Endothelial cell of umbilical vein (primary cell): ENCODE measurements at regions not wholly inside any gene's neighbourhood (a gene's known extent, or its start where the extent isn't known, plus 50 kb on each side); places are given as distances from the start of the nearest gene placed in this dataset.

Source experiments
- BruUV-seq: library from RNA; stranded (reverse); fragments of 400-500 nt; replicated peaks from 2 replicates; lab custom pipeline; 2021; lab: Mats Ljungman, UMichigan
- CTCF ChIA-PET: fragments of 300-600, 350-600 bp; sonication (Branson Sonifier 250); formaldehyde crosslinking; loops from one replicate; lab custom pipeline; 2021; ENCODE audit warnings: antibody characterized with exemption, inconsistent platforms; lab: Charles Lee
- POLR2A ChIA-PET: fragments of 300-600, 350-600 bp; sonication (Branson Sonifier 250); formaldehyde crosslinking; loops from one replicate; lab custom pipeline; 2021; ENCODE audit warnings: antibody characterized with exemption, inconsistent platforms; lab: Charles Lee
- DNase-seq: peaks from one replicate; pipeline ENCODE4 v3.0.0-alpha.2; 2011; ENCODE audit warnings: low read depth, low spot score
- FAIRE-seq: peaks from 2 replicates; lab custom pipeline; 2011; peaks lifted over from hg19 to GRCh38; lab: Jason Lieb, UNC
- H2AFZ ChIP-seq: 2 replicates; pipeline ENCODE4 v1.6.0; 2012; ENCODE audit warnings: low read depth, low read length, control low read depth, inconsistent platforms
- H3K27ac ChIP-seq: 2 replicates; pipeline ENCODE4 v1.5.1; 2011; ENCODE audit warnings: low read depth, mild to moderate bottlenecking, control low read depth, low read length, moderate library complexity; ENCODE audit not compliant: insufficient read depth
- H3K27me3 ChIP-seq, 2 experiments: 2 replicates each; pipeline versions ENCODE4 v1.6.0 to v1.6.1; 2011; ENCODE audit warnings: low read length in 2 of 2, mixed read lengths in 1 of 2; ENCODE audit not compliant: control insufficient read depth in 2 of 2, insufficient read depth in 2 of 2
- H3K36me3 ChIP-seq, 2 experiments: 2 replicates in 1 of 2; 3 replicates in 1 of 2; pipeline ENCODE4 v1.5.1; 2011; ENCODE audit warnings: low read length in 2 of 2, mild to moderate bottlenecking in 1 of 2, moderate library complexity in 1 of 2; ENCODE audit not compliant: control insufficient read depth in 2 of 2, insufficient read depth in 2 of 2; ENCODE audit errors: extremely low read depth in 1 of 2
- H3K4me1 ChIP-seq: 3 replicates; pipeline ENCODE4 v1.5.1; 2011; ENCODE audit warnings: mild to moderate bottlenecking, low read length; ENCODE audit not compliant: control insufficient read depth, insufficient read depth; ENCODE audit errors: extremely low read depth
- H3K4me2 ChIP-seq: 2 replicates; pipeline ENCODE4 v1.6.1; 2011; ENCODE audit warnings: low read length, control low read depth, mixed read lengths; ENCODE audit not compliant: insufficient read depth
- H3K4me3 ChIP-seq, 3 experiments: fragments of 200-600 bp in 1 of 3; sonication (generic), shearing (Covaris generic) in 1 of 3; replicated peaks in 1 of 3; 2 replicates each; pipeline ENCODE4 v1.5.1; 2011 to 2016; ENCODE audit warnings: control low read depth in 3 of 3, low read length in 3 of 3, mild to moderate bottlenecking in 2 of 3, inconsistent platforms in 1 of 3, low read depth in 1 of 3, moderate library complexity in 1 of 3; ENCODE audit not compliant: insufficient read depth in 1 of 3
- H3K79me2 ChIP-seq: 2 replicates; pipeline ENCODE4 v1.6.0; 2012; ENCODE audit warnings: low read length, inconsistent platforms; ENCODE audit not compliant: control insufficient read depth, insufficient read depth
- H3K9ac ChIP-seq: replicated peaks from 2 replicates; pipeline ENCODE3; 2011; ENCODE audit warnings: low read length, control low read depth; ENCODE audit not compliant: insufficient read depth; ENCODE audit errors: extremely low read depth
- H3K9me1 ChIP-seq: replicated peaks from 3 replicates; pipeline ENCODE4 v1.6.0; 2011; ENCODE audit warnings: mild to moderate bottlenecking, low read length; ENCODE audit not compliant: control insufficient read depth, insufficient read depth; ENCODE audit errors: extremely low read depth
- H3K9me3 ChIP-seq: replicated peaks from 2 replicates; pipeline ENCODE4 v1.5.1; 2012; ENCODE audit warnings: low read length, inconsistent platforms; ENCODE audit not compliant: control insufficient read depth, insufficient read depth
- H4K20me1 ChIP-seq: replicated peaks from 2 replicates; pipeline ENCODE3; 2011; ENCODE audit warnings: mild to moderate bottlenecking, low read length; ENCODE audit not compliant: control insufficient read depth, insufficient read depth; ENCODE audit errors: extremely low read depth
- EZH2 ChIP-seq: IDR thresholded peaks from 2 replicates; pipeline ENCODE4 v1.6.1; 2012; ENCODE audit warnings: borderline replicate concordance, low read depth, mild to moderate bottlenecking, moderate library complexity, low read length, inconsistent platforms; ENCODE audit not compliant: severe bottlenecking
- FOS ChIP-seq: IDR thresholded peaks from 2 replicates; pipeline ENCODE4 v1.6.1; 2011; ENCODE audit warnings: mild to moderate bottlenecking, low read length, moderate library complexity, borderline replicate concordance; ENCODE audit not compliant: insufficient read depth
- GATA2 ChIP-seq: IDR thresholded peaks from 2 replicates; pipeline ENCODE4 v1.7.0; 2011; ENCODE audit warnings: low read depth, mild to moderate bottlenecking, moderate library complexity, mixed read lengths, low read length; ENCODE audit not compliant: insufficient read length, insufficient read depth
- JUN ChIP-seq: IDR thresholded peaks from 2 replicates; pipeline ENCODE4 v1.6.1; 2011; ENCODE audit warnings: borderline replicate concordance, low read depth; ENCODE audit not compliant: insufficient read length, insufficient read depth
- MYC ChIP-seq: IDR thresholded peaks from one replicate; pipeline ENCODE4 v1.6.1; 2011; ENCODE audit warnings: mild to moderate bottlenecking, low read depth, low read length
- POLR2A ChIP-seq: IDR thresholded peaks from 2 replicates; pipeline ENCODE4 v1.6.1; 2012; ENCODE audit warnings: low read depth, mild to moderate bottlenecking, control low read depth, low read length
- POLR2AphosphoS5 ChIP-seq: IDR thresholded peaks from 2 replicates; pipeline ENCODE4 v1.6.1; 2012; ENCODE audit warnings: low read depth, mild to moderate bottlenecking, control low read depth, low read length, moderate library complexity; ENCODE audit not compliant: insufficient read depth
- dilution Hi-C: fragments of 300-500 bp; cut with MboI; formaldehyde crosslinking; loops from one replicate; pipeline ENCODE4 v1.15.0; 2019; ENCODE audit warnings: low sequenced_read_pairs; ENCODE audit not compliant: extremely low pct_ligation_motif_present
- intact Hi-C: fragments of 100-400 bp; cut with micrococcal nuclease; formaldehyde crosslinking; loops from one replicate; pipeline ENCODE4 v1.10.0; 2022
- TF ChIP-seq, protein P1 (sequence below): IDR thresholded peaks from 2 replicates; pipeline ENCODE4 v1.6.1; 2011; ENCODE audit not compliant: insufficient read depth, insufficient read length
- TF ChIP-seq, protein P2 (sequence below), 2 donors: IDR thresholded peaks; 1 replicate in 1 of 2; 2 replicates in 1 of 2; pipeline ENCODE4 v1.5.1; 2011; ENCODE audit warnings: low read length in 2 of 2, mild to moderate bottlenecking in 2 of 2, moderate library complexity in 2 of 2, control low read depth in 1 of 2, inconsistent platforms in 1 of 2, low read depth in 1 of 2; ENCODE audit not compliant: insufficient read depth in 1 of 2; ENCODE audit errors: extremely low read depth in 1 of 2

- Histone ChIP-seq H3K27ac (no peak overlapping the region), H3K4me3 (no peak overlapping the region), H3K9me3 (peaks cover 8% of the 10 kb centered on the region), H3K36me3 (no peaks in the 10 kb centered on the region), H3K4me1 (no peaks in the 10 kb centered on the region), H3K4me2 (no peak overlapping the region), H3K9me1 (no peaks in the 10 kb centered on the region), H2AFZ (no peak overlapping the region), H3K79me2 (no peaks in the 10 kb centered on the region), H4K20me1 (no peaks in the 10 kb centered on the region), H3K9ac (no peak overlapping the region), H3K27me3 (no peaks in the 10 kb centered on the region)
- DNase-seq (no peak), FAIRE-seq (no peak)
- dilution Hi-C loops: no loop called here
- intact Hi-C loops: no loop called here
- POLR2A ChIA-PET: no interaction called here
- CTCF ChIA-PET: no interaction called here
- no peak for TF ChIP-seq POLR2A
- TF ChIP-seq FOS: no peak
- no peak for TF ChIP-seq GATA2
- no peak for TF ChIP-seq MYC
- TF ChIP-seq, protein P1, sequence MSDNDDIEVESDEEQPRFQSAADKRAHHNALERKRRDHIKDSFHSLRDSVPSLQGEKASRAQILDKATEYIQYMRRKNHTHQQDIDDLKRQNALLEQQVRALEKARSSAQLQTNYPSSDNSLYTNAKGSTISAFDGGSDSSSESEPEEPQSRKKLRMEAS: no peak
- no TSS peak for BruUV-seq
These were observed 121.0 kb upstream of the OPCML start for GRCh38 chr11:133653336-133653735.

DNA sequence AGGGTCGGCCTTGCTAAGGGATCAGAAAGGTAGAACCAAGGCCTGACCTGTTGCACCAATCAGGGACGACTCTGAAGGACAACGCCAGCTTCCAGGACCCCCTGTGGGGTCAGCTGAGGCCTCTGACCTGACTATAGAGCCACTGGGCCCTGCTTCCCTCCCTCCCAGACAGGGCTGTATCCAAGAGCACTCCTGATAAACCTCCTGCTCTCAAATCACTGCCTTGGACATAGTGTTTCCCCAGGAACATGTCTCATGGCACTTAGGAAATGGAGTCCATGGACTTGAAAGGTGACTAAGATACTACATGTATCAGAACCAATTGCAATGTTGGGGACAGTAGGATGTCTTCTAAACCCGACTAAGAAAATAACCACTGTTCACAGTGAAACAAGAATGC, 117.8 kb upstream of the OPCML start:
- Histone ChIP-seq H3K9me1 (no peaks in the 10 kb centered on the region), H3K27me3 (no peaks in the 10 kb centered on the region), H3K4me3 (no peak overlapping the region), H3K79me2 (no peaks in the 10 kb centered on the region), H4K20me1 (no peaks in the 10 kb centered on the region), H3K27ac (no peak overlapping the region), H3K4me2 (no peak overlapping the region), H3K4me1 (no peaks in the 10 kb centered on the region), H3K9me3 (peaks cover 5% of the 10 kb centered on the region), H3K9ac (no peak overlapping the region), H2AFZ (no peak overlapping the region), H3K36me3 (no peaks in the 10 kb centered on the region)
- dilution Hi-C loops (no loop called here), intact Hi-C loops (no loop called here)
- ChIA-PET CTCF (no interaction called here), POLR2A (no interaction called here)
- no peak for FAIRE-seq
- no TSS peak for BruUV-seq
- no peak for DNase-seq
- TF ChIP-seq EZH2 (no peak), POLR2A (no peak), MYC (no peak), FOS (no peak), GATA2 (no peak), POLR2AphosphoS5 (no peak), JUN (no peak)
- TF ChIP-seq, protein P2, sequence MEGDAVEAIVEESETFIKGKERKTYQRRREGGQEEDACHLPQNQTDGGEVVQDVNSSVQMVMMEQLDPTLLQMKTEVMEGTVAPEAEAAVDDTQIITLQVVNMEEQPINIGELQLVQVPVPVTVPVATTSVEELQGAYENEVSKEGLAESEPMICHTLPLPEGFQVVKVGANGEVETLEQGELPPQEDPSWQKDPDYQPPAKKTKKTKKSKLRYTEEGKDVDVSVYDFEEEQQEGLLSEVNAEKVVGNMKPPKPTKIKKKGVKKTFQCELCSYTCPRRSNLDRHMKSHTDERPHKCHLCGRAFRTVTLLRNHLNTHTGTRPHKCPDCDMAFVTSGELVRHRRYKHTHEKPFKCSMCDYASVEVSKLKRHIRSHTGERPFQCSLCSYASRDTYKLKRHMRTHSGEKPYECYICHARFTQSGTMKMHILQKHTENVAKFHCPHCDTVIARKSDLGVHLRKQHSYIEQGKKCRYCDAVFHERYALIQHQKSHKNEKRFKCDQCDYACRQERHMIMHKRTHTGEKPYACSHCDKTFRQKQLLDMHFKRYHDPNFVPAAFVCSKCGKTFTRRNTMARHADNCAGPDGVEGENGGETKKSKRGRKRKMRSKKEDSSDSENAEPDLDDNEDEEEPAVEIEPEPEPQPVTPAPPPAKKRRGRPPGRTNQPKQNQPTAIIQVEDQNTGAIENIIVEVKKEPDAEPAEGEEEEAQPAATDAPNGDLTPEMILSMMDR (IDR thresholded peaks at IDR 0.05; ENCODE audit: extremely low read depth in 1 of 2, insufficient read depth in 1 of 2, low read depth in 1 of 2, low read length in 2 of 2): no peak
- TF ChIP-seq, protein P1: no peak
